Putamen (tissue), 1 donor: ENCODE measurements at regions not wholly inside any gene's neighbourhood (a gene's known extent, or its start where the extent isn't known, plus 50 kb on each side); places are given as distances from the start of the nearest gene placed in this dataset.

Source experiments
- DNase-seq: peaks from one replicate; pipeline ENCODE4 v3.0.0-alpha.2; 2016; ENCODE audit warnings: low spot score

DNA sequence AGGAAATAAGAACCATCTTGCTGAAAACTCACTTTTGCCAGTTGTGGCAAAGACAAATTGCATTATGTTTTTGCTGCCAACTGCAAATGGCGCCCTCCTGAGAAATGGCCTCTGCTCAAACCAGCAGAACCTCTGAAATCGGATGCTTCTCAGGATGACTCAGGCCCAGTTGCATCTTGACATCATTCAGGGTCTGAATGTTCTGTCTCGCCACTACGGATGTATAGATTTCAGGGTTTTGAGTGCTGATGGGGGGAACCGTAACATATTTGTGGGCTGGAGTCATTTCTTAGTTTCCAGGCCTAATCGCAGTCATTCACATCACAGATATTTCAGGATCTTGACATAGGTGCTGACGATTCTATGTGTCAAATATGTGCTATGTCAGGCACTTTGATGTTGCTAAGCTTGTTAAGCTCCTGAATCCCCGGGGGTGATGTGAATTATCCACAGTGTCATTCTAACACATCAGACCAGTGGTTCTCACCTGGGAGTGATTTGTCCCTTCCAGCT is 207.1 kb downstream of the NFATC2 start:
- no peak for DNase-seq

GRCh38 chr20:51334609-51335008 is 207.9 kb downstream of the NFATC2 start:
- no peak for DNase-seq

GRCh38 chr20:51333971-51334370 is 208.5 kb downstream of the NFATC2 start:
- no peak for DNase-seq

DNA sequence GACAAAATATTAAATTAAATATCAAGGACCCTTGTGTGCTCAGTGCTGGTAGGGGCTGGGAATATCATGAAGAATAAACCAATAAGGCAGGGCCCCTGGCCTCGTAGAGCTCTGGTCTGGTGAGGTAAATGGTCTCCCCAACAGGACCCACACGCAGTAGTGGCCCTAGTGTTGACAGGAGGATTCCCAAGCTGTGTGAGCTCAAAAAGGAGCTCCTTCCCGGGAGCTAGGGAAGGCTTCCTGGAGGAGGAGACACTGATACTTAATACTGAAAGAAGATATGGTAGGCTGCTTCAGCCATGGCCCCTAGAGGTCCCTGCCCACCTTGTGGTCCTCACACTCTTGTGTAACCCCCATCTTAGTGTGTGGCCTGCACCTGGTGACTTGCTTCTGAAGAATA is 209.1 kb downstream of the NFATC2 start:
- no peak for DNase-seq

DNA sequence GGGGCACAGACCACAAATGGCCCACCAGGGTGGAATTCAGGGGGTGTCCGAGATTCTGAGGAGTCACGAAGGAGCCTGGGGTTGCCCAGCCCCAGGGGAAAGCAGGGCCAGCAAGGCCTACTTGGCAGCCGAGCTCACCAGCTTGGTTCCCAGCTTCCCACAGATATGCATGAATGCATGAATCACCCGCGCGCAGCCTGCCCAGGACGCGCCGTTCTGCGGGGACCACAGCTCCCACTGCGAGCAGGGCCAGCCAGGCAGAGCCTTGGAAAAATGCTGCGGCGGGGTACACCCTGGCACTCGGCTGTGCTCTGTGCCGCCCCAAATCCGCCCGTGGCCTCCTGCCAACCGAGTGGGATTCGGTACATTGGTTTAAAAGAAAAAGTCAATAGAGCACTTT is 211.0 kb downstream of the NFATC2 start:
- DNase-seq: no peak

GRCh38 chr20:51329845-51330244 is 212.7 kb downstream of the NFATC2 start:
- DNase-seq: no peak

DNA sequence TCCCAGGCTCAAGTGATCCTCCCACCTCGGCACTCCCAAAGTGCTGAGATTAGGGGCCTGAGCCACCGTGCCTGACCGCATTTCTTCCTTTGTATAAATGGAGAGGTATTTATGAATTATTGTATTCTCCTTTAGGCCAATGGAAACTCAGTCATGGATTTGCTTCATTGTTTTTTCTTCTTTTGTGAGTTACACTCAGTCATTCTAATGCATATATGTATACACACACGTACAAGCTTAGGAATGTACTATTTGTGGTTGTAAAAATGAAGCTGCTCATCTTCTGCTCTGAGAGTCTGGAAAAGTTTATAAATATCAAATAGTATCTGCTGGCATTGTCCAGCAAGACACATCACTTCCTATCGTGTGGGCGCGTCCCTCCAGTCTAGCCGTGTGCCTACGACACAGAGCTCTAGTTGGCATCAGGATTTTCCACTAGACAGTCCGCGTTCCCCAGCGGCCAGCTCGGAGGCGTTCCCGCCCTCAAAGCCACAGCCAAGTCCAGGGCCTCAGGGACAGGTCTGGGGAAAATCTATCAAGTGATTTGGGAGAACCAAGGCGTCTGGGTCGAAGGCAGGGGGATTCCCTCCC is 215.2 kb downstream of the NFATC2 start:
- DNase-seq: no peak

- no peak for DNase-seq
These were observed 216.2 kb downstream of the NFATC2 start for GRCh38 chr20:51326201-51326819.

- DNase-seq: no peak
These were observed 220.3 kb downstream of the NFATC2 start for GRCh38 chr20:51322164-51322707.

DNA sequence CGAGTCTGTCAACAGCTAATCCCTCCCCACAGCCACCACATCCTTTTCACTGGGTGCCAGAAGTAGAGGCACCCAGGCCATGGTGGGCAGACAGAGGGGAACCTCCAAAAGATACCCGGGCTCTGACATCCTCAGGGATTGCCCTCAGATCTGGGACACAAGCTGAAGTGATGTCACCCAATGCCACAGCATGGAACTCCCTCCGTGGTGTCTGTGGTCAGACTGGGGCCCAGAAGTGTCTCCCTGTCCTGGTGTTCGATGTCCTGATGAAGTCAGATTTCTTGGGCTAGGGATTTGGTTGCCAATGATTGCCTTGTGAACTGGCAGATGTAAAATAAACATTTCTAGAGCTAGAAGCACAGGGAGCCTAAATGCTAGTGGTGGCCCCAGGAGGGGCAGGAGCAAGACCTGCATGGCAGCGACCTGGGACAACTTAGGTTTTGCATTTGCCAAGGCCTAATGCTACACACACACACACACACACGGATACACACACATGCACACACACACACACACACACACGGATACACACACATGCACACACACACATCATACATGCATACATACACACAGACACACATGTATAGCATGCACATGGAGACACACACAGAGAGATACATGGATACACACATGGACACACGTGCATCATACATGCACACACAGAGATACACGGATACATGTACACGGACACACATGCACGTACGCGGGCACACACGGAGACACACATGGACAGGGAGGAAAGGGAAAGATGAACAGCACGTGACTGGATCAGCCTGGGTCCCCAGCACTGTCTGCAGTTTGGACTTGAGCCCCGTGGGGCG is 221.0 kb downstream of the NFATC2 start:
- no peak for DNase-seq

GRCh38 chr20:51319522-51319921 is 223.0 kb downstream of the NFATC2 start:
- DNase-seq: no peak

DNA sequence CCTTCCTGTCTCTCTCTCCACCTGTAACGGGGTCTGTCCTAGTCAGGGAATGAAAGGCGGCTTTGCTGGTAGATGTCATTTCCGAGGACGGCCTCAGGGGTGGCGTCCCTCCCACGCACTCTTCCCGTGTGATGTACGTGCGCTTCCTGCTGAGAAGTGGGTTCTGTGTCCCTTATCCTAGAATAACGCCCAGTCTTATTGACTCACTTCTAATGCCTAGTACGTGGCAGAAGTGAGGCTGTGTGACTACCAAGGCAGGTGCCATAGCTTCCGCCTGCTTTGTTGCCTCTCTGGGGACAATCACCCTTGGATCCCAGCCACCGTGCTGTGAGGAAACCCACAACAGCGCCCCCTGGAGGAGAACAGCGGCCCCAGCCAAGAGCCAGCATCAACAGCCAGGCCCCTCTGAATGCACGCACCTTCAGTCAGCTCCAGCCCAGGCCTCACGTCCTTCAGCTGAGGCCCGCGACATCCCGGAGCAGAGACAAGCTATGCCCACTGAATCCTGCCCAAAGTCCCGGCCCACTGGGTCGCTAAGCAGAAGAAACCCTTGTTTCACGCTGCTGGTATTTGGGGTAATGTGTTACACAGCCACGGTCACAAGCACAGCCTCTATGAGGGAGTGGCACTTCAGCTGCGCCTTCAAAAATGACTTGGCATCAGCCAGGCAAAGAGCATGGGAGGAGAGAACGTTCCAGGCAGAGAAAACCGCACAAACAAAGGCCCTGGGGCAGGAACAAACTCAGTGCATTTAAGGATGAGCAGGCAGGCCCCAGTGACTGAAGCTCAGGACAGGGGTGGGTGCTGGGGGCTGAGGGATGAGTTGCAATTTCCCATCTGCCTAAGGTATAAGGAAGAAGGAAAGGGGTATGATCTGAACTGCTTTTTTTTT is 224.2 kb downstream of the NFATC2 start:
- no peak for DNase-seq

GRCh38 chr20:51315390-51315789 is 227.1 kb downstream of the NFATC2 start:
- no peak for DNase-seq

DNA sequence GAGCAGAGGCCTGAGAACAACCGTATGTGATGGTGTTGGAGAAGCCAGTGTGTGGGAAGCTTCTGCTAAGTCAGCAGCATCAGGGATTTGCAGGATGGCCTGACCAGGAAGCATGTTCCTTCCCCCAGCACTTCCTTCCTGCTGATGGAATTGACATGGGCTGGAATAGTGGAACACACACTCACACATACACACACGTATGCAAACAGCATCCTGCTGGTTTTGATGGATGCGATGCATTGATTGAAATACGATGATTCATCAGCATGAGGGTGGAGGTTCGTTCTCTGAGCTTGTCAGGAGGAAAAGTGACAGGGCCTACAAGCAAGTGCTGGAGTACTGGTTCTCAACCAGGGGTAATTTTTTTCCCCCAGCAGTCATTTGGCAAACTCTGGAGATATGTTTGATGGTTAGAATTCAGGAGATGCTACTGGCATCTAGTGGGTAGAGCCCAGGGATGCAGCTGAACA is 229.1 kb downstream of the NFATC2 start:
- DNase-seq: peak; percentile 77

- no peak for DNase-seq
These were observed 230.1 kb downstream of the NFATC2 start for GRCh38 chr20:51312480-51312783.

DNA sequence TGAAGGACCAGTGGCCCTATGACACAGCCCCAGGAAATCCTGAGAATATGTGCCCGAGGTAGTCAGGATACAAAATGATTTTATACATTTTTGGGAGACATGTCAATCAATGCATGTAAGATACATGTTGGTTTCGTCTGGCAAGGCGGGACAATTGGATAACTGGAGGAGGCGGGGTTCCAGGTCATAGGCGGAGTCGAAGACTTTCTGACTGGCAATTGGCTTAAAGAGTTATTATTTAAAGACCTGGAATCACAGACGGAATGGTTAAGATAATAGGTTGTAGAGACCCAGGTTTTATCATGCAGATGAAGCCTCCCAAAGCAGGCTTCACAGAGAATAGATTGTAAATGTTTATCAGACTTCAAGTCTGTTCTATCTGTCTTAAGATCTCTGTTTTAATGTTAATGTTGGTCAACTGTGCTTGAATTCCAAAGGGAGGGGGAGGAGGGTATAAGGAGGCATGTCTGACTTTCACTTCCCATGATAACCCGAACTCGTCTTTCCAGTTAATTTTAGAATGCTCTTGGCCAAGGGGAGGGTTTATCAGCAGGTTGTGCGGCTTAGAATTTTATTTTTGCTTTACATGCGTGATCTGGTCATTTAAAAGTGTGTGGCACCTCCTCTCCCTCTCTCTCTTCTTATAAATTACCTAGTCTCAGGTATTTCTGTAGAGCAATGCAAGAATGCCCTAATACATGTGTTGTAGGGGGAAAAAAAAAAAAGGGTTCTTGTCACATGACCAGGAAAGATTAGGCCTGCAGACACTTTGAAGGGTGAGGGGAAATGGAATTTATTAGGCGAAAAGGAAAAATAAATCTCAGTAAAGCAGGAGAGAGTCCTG is 230.7 kb downstream of the NFATC2 start:
- DNase-seq: no peak

DNA sequence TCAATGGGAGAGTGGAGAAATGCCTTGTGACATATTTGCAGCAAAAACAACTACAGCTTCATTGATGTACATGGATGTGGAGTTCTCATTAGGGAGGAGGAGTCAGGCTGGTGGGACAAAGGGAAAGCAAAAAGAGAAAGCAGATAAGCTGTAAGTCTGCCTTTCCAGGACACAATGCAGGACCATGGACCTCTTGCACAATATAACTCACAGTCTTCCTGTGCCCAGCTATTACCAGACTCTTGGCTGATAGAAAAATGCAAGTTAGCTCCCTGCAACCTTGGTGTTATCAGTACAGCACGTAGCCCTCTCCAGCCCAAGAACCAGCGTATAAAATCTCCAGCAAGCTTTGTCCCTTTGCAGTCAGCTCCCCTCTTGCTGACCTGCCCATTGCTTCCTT is 232.3 kb downstream of the NFATC2 start:
- no peak for DNase-seq

DNA sequence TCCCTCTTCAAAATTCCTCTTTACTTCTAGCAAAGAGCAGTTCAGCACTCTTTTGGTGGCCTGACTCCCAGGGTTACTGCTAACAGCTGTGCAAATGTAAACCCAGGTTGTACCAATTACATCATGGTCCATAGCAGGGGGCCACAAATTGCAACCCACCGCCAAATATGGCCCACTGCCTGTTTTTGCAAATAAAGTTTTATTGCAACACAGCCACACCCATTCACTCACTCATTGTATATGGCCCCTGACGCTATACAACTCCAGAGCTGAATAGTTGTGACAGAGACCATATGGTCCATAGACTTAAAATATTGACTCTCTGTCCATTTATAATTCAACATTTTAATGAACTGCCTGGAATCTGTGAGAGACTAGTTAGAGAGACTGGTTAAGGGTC is 233.4 kb downstream of the NFATC2 start:
- DNase-seq: no peak

DNA sequence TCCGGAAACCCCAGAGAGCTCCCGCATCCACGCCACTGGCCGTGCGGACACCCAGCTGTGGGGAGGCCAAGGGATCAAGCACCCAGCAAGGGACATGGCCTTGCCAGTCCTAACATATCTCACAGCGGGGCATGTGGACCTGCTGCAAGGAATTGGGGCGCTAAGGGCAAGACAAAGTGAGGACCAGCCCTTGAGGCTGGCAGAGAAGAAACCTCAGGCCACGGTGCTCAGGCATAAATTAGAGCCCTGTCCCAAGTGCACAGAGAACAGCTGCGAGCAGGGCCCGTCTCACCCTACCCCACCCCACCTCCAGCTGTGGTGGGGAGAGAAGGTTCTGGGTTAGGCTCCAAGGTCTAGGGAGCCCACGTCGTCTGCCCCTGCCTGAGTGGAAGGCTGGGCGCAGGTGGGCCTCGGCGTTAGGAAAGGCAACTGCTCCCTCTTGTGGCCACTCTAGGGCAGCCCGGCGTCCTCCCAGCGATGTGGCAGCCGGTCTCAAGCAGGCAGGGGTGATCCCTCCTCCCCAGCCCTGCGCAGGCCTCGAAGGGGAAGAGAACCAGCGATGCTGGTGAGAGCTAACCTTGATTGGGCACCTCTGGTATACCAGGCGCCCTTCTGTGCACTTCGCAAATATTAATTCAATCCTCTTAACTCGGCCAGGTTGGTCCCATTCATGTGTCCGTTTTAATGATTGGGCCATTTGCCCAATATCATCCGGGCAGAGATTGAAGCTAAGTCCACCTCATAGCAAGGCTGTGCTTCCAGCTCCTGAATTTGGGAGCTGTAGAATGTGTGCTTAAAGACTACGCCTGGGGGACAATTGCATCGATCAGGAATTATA is 235.8 kb downstream of the NFATC2 start:
- DNase-seq: peak; percentile 58

DNA sequence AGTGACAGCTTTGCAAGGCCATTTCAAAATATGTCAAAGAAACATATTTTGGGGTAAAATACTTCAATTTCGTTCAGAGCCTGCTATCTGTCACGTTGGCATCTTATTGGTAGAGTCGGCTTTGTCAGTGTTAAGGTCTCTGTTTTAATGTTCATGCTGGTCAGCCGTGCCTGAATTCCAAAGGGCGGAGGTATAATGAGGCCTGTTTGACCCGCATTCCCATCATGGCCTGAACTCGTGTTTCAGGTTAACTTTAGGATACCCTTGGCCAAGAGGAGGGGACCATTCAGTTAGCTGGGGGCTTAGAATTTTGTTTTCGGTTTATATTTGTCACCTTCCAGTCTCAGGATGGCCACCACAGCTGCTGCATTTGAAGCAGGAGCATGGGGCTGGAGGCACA is 236.4 kb downstream of the NFATC2 start:
- DNase-seq: no peak
